GM23338 (cell line): ENCODE measurements at regions not wholly inside any gene's neighbourhood (a gene's known extent, or its start where the extent isn't known, plus 50 kb on each side); places are given as distances from the start of the nearest gene placed in this dataset.

Experiments used
- ATAC-seq: fragments of 200-7000 bp; cut with Tn5 transposase; 3 replicates; pipeline ENCODE4 v1.9.1; 2020
- DNase-seq: peaks from one replicate; pipeline ENCODE4 v3.0.0-alpha.2; 2015; ENCODE audit warnings: low spot score
- H2AFZ ChIP-seq: fragments of 200-600 bp; sonication (generic); 2 replicates; pipeline ENCODE4 v1.8.0; 2016; ENCODE audit warnings: antibody characterized with exemption, mild to moderate bottlenecking, moderate library complexity
- H3F3A ChIP-seq: fragments of 200-600 bp; sonication (generic); replicated peaks from 2 replicates; pipeline ENCODE4 v1.8.0; 2017; ENCODE audit warnings: antibody characterized with exemption, mixed run types, low read depth
- H3K27ac ChIP-seq: fragments of 200-600 bp; sonication (generic); 2 replicates; pipeline ENCODE4 v1.6.1; 2016; ENCODE audit warnings: low read depth
- H3K27me3 ChIP-seq: fragments of 200-600 bp; sonication (generic); 2 replicates; pipeline ENCODE4 v1.8.0; 2016; ENCODE audit warnings: mild to moderate bottlenecking, mixed run types, moderate library complexity; ENCODE audit not compliant: insufficient read depth
- H3K36me3 ChIP-seq: fragments of 200-600 bp; sonication (generic); 2 replicates; pipeline ENCODE4 v1.8.0; 2016; ENCODE audit warnings: mild to moderate bottlenecking; ENCODE audit not compliant: insufficient read depth
- H3K4me1 ChIP-seq: fragments of 200-600 bp; sonication (generic); 2 replicates; pipeline ENCODE4 v1.8.0; 2016; ENCODE audit warnings: mild to moderate bottlenecking, moderate library complexity; ENCODE audit not compliant: insufficient read depth
- H3K4me2 ChIP-seq: fragments of 200-600 bp; sonication (generic); 2 replicates; pipeline ENCODE4 v1.7.1; 2017; ENCODE audit warnings: mixed run types
- H3K4me3 ChIP-seq: fragments of 200-600 bp; sonication (generic); 2 replicates; pipeline ENCODE4 v1.6.1; 2016; ENCODE audit warnings: mixed run types
- H3K79me2 ChIP-seq: fragments of 200-600 bp; sonication (generic); replicated peaks from 2 replicates; pipeline ENCODE4 v1.8.0; 2017; ENCODE audit warnings: mild to moderate bottlenecking; ENCODE audit not compliant: insufficient read depth
- H3K9me2 ChIP-seq: fragments of 200-600 bp; sonication (generic); 2 replicates; pipeline ENCODE4 v1.8.0; 2017; ENCODE audit not compliant: insufficient read depth
- H4K20me1 ChIP-seq: fragments of 200-600 bp; sonication (generic); replicated peaks from 2 replicates; pipeline ENCODE4 v1.8.0; 2017; ENCODE audit warnings: mild to moderate bottlenecking; ENCODE audit not compliant: insufficient read depth
- H3K27ac Mint-ChIP-seq: 2 replicates; pipeline ENCODE4 v1.8.0; 2020; ENCODE audit warnings: inconsistent platforms, mild to moderate bottlenecking, moderate library complexity, mixed read lengths
- H3K27me3 Mint-ChIP-seq: 3 replicates; pipeline ENCODE4 v1.8.0; 2022; ENCODE audit warnings: low read depth, mild to moderate bottlenecking, moderate library complexity, mixed read lengths, inconsistent platforms; ENCODE audit not compliant: insufficient read depth, poor library complexity
- H3K36me3 Mint-ChIP-seq: 3 replicates; pipeline ENCODE4 v1.8.0; 2021; ENCODE audit warnings: low read depth, mild to moderate bottlenecking, inconsistent platforms, moderate library complexity, mixed read lengths
- H3K4me1 Mint-ChIP-seq: 3 replicates; pipeline ENCODE4 v1.8.0; 2020; ENCODE audit warnings: mild to moderate bottlenecking, inconsistent platforms, mixed read lengths
- H3K4me3 Mint-ChIP-seq: 3 replicates; pipeline ENCODE4 v1.8.0; 2021; ENCODE audit warnings: moderate library complexity, mild to moderate bottlenecking, inconsistent platforms, mixed read lengths
- H3K9me3 Mint-ChIP-seq: 3 replicates; pipeline ENCODE4 v1.8.0; 2020; ENCODE audit warnings: moderate library complexity, mild to moderate bottlenecking, inconsistent platforms, mixed read lengths
- CTCF ChIP-seq, 2 experiments: fragments of 200-600 bp in 1 of 2; sonication (generic) in 1 of 2; conservative IDR thresholded peaks; 2 replicates each; pipeline versions ENCODE4 v1.5.1 to v1.6.1; 2016 to 2017; ENCODE audit warnings: antibody characterized with exemption in 2 of 2, low read depth in 2 of 2, mild to moderate bottlenecking in 2 of 2, moderate library complexity in 1 of 2
- ETS1 ChIP-seq: IDR thresholded peaks from 2 replicates; pipeline ENCODE4 v1.6.1; 2016; ENCODE audit warnings: antibody characterized with exemption
- EZH2 ChIP-seq: fragments of 200-600 bp; sonication (generic); IDR thresholded peaks from one replicate; pipeline ENCODE4 v1.8.0; 2017; ENCODE audit warnings: antibody characterized with exemption, mild to moderate bottlenecking, low read depth; ENCODE audit not compliant: unreplicated experiment
- EZH2phosphoT487 ChIP-seq: fragments of 200-600 bp; sonication (generic); IDR thresholded peaks from one replicate; pipeline ENCODE4 v1.8.1; 2018; ENCODE audit warnings: antibody characterized with exemption; ENCODE audit not compliant: unreplicated experiment
- JUNB ChIP-seq: IDR thresholded peaks from one replicate; pipeline ENCODE4 v1.6.1; 2016; ENCODE audit warnings: antibody characterized with exemption; ENCODE audit not compliant: unreplicated experiment
- NANOG ChIP-seq: IDR thresholded peaks from 2 replicates; pipeline ENCODE4 v1.6.1; 2016; ENCODE audit warnings: antibody characterized with exemption, borderline replicate concordance
- POLR2AphosphoS5 ChIP-seq: IDR thresholded peaks from 2 replicates; pipeline ENCODE4 v1.6.1; 2016; ENCODE audit warnings: antibody characterized with exemption, low read depth
- REST ChIP-seq: IDR thresholded peaks from one replicate; pipeline ENCODE4 v1.6.1; 2018; ENCODE audit warnings: antibody characterized with exemption; ENCODE audit not compliant: unreplicated experiment
- ZNF114 ChIP-seq: fragments of 250-450 bp; sonication (Bioruptor Pico); IDR thresholded peaks from 2 replicates; pipeline ENCODE4 v1.5.0; 2020; ENCODE audit warnings: mild to moderate bottlenecking, moderate library complexity
- ZNF331 ChIP-seq: fragments of 250-450 bp; sonication (Bioruptor Pico); IDR thresholded peaks from 2 replicates; pipeline ENCODE4 v1.5.0; 2020; ENCODE audit warnings: low read depth, mild to moderate bottlenecking, moderate library complexity
- ZNF462 ChIP-seq: fragments of 250-450 bp; sonication (Bioruptor Pico); IDR thresholded peaks from 2 replicates; pipeline ENCODE4 v1.5.0; 2020; ENCODE audit warnings: mild to moderate bottlenecking, moderate library complexity

GRCh38 chr6:2543321-2543720, 207.4 kb downstream of the MYLK4 start (continued):
- TF ChIP-seq REST = no peak

- TF ChIP-seq POLR2AphosphoS5 = no peak
- no peak for TF ChIP-seq JUNB
- no peak for TF ChIP-seq CTCF (conservative IDR thresholded peaks at IDR 0.05; ENCODE audit: low read depth in 2 of 2)
- no peak for TF ChIP-seq NANOG
- TF ChIP-seq ZNF331 = no peak
- TF ChIP-seq EZH2 = no peak
- no peak for TF ChIP-seq ETS1
- TF ChIP-seq ZNF114 = no peak
- no peak for TF ChIP-seq EZH2phosphoT487
- TF ChIP-seq ZNF462 (CRISPR knock-in tag) = no peak
- Histone ChIP-seq H3K4me1 (no peaks in the 10 kb centered on the region), H3K4me2 (no peak overlapping the region), H3K9me2 (0 out of 2 replicates have a peak, but pooled peaks cover 3% of the 10 kb centered on the region), H3K27ac (no peak overlapping the region), H3K4me3 (no peak overlapping the region), H3F3A (no peaks in the 10 kb centered on the region), H4K20me1 (no peaks in the 10 kb centered on the region), H3K27me3 (no peaks in the 10 kb centered on the region), H3K79me2 (no peaks in the 10 kb centered on the region), H3K36me3 (no peaks in the 10 kb centered on the region), H2AFZ (no peak overlapping the region)
- DNase-seq = no peak
- Mint-ChIP-seq H3K4me1 (no peaks in the 10 kb centered on the region), H3K27me3 (no peaks in the 10 kb centered on the region), H3K27ac (no peak overlapping the region), H3K9me3 (peaks cover 7% of the 10 kb centered on the region), H3K36me3 (peaks cover 2% of the 10 kb centered on the region; the same call in 1 of the 3 replicates), H3K4me3 (no peak overlapping the region)
- no peak for ATAC-seq
These were observed 207.9 kb downstream of the MYLK4 start for GRCh38 chr6:2542858-2543218.
